ENCODE measurements at regions not wholly inside any gene's neighbourhood (a gene's known extent, or its start where the extent isn't known, plus 50 kb on each side); places are given as distances from the start of the nearest gene placed in this dataset.
A peak's percentile ranks its signal among the peaks of the same experiment; 100 is the strongest.

DNA sequence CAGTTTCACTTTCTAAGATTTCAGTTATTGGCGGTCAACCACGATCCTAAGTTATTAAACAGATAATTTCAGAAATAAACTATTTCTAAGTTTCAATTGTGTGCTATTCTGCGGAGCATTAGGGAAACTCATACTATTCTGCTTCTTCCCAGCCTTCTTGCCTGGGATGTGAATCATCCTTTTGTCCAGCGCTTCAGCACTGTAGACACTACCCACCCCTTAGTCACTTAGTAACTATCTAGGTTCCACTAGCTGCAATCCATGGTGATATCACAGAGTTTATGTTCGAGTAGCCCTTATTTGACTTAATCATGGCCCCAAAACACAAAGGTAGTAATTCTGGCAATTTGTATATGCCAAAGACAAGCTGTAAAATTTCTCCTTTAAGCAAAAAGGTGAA is 279.9 kb upstream of the ADAMTS5 start:
- peak overlapping the region in 1 of 2 experiments; percentile 25 for H3K4me3 ChIP-seq (ENCODE audit: insufficient read depth in 1 of 2, low read depth in 1 of 2, low read length in 2 of 2)
- no peak overlapping the region for H4K91ac ChIP-seq (ENCODE audit: low read length)
- H4K8ac ChIP-seq (ENCODE audit: low read length) = no peak overlapping the region
- DNase-seq = peak; percentile 37
- H3K9ac ChIP-seq (ENCODE audit: low read length) = peak overlapping the region; percentile 61
- H3K79me1 ChIP-seq (replicated peaks; ENCODE audit: low read length, poor library complexity, severe bottlenecking) = no peaks in the 10 kb centered on the region
- no peaks in the 10 kb centered on the region for H3K27me3 ChIP-seq (ENCODE audit: control insufficient read depth in 1 of 2, insufficient read depth in 1 of 2, low read length in 2 of 2)
- 75% methylated on average over 5 of the region's 5 CpGs for WGBS
- H2BK15ac ChIP-seq (ENCODE audit: low read depth, poor library complexity, severe bottlenecking) = no peak overlapping the region
- no peak overlapping the region for H3K4ac ChIP-seq (ENCODE audit: low read depth in 1 of 2, low read length in 2 of 2)
- no peak overlapping the region for H2AFZ ChIP-seq (ENCODE audit: low read depth, low read length)
- H3K18ac ChIP-seq (ENCODE audit: low read depth in 1 of 2, low read length in 2 of 2) = no peak overlapping the region
- H2BK120ac ChIP-seq (ENCODE audit: low read depth, low read length) = no peak overlapping the region
- H3K23ac ChIP-seq (ENCODE audit: low read length in 2 of 2) = no peak overlapping the region
- no peaks in the 10 kb centered on the region for H3K36me3 ChIP-seq (ENCODE audit: control insufficient read depth in 1 of 2, insufficient read depth in 2 of 2, low read depth in 1 of 2, low read length in 2 of 2)
- no peak overlapping the region for H2BK5ac ChIP-seq (ENCODE audit: low read depth, low read length, poor library complexity, severe bottlenecking)
- no peaks in the 10 kb centered on the region for H3K9me3 ChIP-seq (ENCODE audit: control insufficient read depth, low read length)
- no peak overlapping the region for H3K4me2 ChIP-seq (ENCODE audit: low read length, poor library complexity, severe bottlenecking)
- no peaks in the 10 kb centered on the region for H3K4me1 ChIP-seq (ENCODE audit: control insufficient read depth, insufficient read depth, low read depth, low read length)
- no peak overlapping the region for H2BK12ac ChIP-seq (ENCODE audit: low read length in 2 of 2)
- H3K14ac ChIP-seq (ENCODE audit: low read length in 2 of 2) = no peak overlapping the region
- H3K27ac ChIP-seq (ENCODE audit: low read length, poor library complexity, severe bottlenecking) = peak overlapping the region; percentile 41
- H2AK5ac ChIP-seq (ENCODE audit: low read length, severe bottlenecking) = no peak overlapping the region

DNA sequence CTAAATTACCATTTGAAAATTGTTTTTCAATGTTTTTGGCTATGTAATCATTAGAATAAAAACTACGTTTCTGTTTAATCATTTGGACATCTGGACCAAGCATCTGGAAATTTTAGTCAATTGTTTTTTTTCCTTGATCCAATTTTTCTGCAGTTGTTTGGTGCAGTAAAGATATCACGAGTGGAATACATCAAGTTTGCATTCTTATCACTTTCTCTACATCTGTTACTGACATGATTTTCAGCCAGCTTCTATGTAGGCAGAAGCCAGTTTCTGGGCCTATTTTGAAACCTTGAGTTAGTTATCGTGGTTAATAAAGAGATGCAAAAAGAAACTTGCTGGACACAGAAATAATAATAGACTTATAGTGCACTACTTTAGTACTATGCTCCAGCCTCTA is 277.9 kb upstream of the ADAMTS5 start:
- H3K23ac ChIP-seq (ENCODE audit: low read length in 2 of 2) = no peak overlapping the region
- H2AK5ac ChIP-seq (ENCODE audit: low read length, severe bottlenecking) = no peak overlapping the region
- H3K4ac ChIP-seq (ENCODE audit: low read depth in 1 of 2, low read length in 2 of 2) = no peak overlapping the region
- no peaks in the 10 kb centered on the region for H3K36me3 ChIP-seq (ENCODE audit: control insufficient read depth in 1 of 2, insufficient read depth in 2 of 2, low read depth in 1 of 2, low read length in 2 of 2)
- H3K9ac ChIP-seq (ENCODE audit: low read length) = peak overlapping the region; percentile 44
- no peak overlapping the region for H3K18ac ChIP-seq (ENCODE audit: low read depth in 1 of 2, low read length in 2 of 2)
- H3K9me3 ChIP-seq (ENCODE audit: control insufficient read depth, low read length) = no peaks in the 10 kb centered on the region
- H3K14ac ChIP-seq (ENCODE audit: low read length in 2 of 2) = no peak overlapping the region
- H3K27ac ChIP-seq (ENCODE audit: low read length, poor library complexity, severe bottlenecking) = no peak overlapping the region
- H3K79me1 ChIP-seq (replicated peaks; ENCODE audit: low read length, poor library complexity, severe bottlenecking) = no peaks in the 10 kb centered on the region
- H3K4me2 ChIP-seq (ENCODE audit: low read length, poor library complexity, severe bottlenecking) = no peak overlapping the region
- no peak overlapping the region for H2AFZ ChIP-seq (ENCODE audit: low read depth, low read length)
- no peak overlapping the region for H3K4me3 ChIP-seq (ENCODE audit: insufficient read depth in 1 of 2, low read depth in 1 of 2, low read length in 2 of 2)
- no peaks in the 10 kb centered on the region for H3K4me1 ChIP-seq (ENCODE audit: control insufficient read depth, insufficient read depth, low read depth, low read length)
- H4K91ac ChIP-seq (ENCODE audit: low read length) = no peak overlapping the region
- no peaks in the 10 kb centered on the region for H3K27me3 ChIP-seq (ENCODE audit: control insufficient read depth in 1 of 2, insufficient read depth in 1 of 2, low read length in 2 of 2)
- DNase-seq = no peak
- no peak overlapping the region for H4K8ac ChIP-seq (ENCODE audit: low read length)
- no peak overlapping the region for H2BK15ac ChIP-seq (ENCODE audit: low read depth, poor library complexity, severe bottlenecking)
- H2BK120ac ChIP-seq (ENCODE audit: low read depth, low read length) = no peak overlapping the region
- H2BK5ac ChIP-seq (ENCODE audit: low read depth, low read length, poor library complexity, severe bottlenecking) = no peak overlapping the region
- H2BK12ac ChIP-seq (ENCODE audit: low read length in 2 of 2) = no peak overlapping the region
- no CpG with 5 or more reads among the region's 3 CpGs for WGBS

- Histone ChIP-seq H4K91ac (ENCODE audit: low read length) (no peak overlapping the region), H3K79me1 (replicated peaks; ENCODE audit: low read length, poor library complexity, severe bottlenecking) (no peaks in the 10 kb centered on the region), H2AFZ (ENCODE audit: low read depth, low read length) (no peak overlapping the region), H2BK5ac (ENCODE audit: low read depth, low read length, poor library complexity, severe bottlenecking) (no peak overlapping the region), H4K8ac (ENCODE audit: low read length) (no peak overlapping the region), H3K4me2 (ENCODE audit: low read length, poor library complexity, severe bottlenecking) (no peak overlapping the region), H3K27ac (ENCODE audit: low read length, poor library complexity, severe bottlenecking) (no peak overlapping the region), H2BK120ac (ENCODE audit: low read depth, low read length) (no peak overlapping the region), H3K23ac (ENCODE audit: low read length in 2 of 2) (no peak overlapping the region), H3K4ac (ENCODE audit: low read depth in 1 of 2, low read length in 2 of 2) (no peak overlapping the region), H2AK5ac (ENCODE audit: low read length, severe bottlenecking) (no peak overlapping the region), H3K9me3 (ENCODE audit: control insufficient read depth, low read length) (no peaks in the 10 kb centered on the region), H2BK15ac (ENCODE audit: low read depth, poor library complexity, severe bottlenecking) (no peak overlapping the region), H3K14ac (ENCODE audit: low read length in 2 of 2) (no peak overlapping the region), H3K4me1 (ENCODE audit: control insufficient read depth, insufficient read depth, low read depth, low read length) (no peaks in the 10 kb centered on the region), H3K4me3 (ENCODE audit: insufficient read depth in 1 of 2, low read depth in 1 of 2, low read length in 2 of 2) (no peak overlapping the region), H3K27me3 (ENCODE audit: control insufficient read depth in 1 of 2, insufficient read depth in 1 of 2, low read length in 2 of 2) (no peaks in the 10 kb centered on the region), H3K9ac (ENCODE audit: low read length) (peak overlapping the region; percentile 44), H3K18ac (ENCODE audit: low read depth in 1 of 2, low read length in 2 of 2) (no peak overlapping the region), H2BK12ac (ENCODE audit: low read length in 2 of 2) (no peak overlapping the region), H3K36me3 (ENCODE audit: control insufficient read depth in 1 of 2, insufficient read depth in 2 of 2, low read depth in 1 of 2, low read length in 2 of 2) (no peaks in the 10 kb centered on the region)
- WGBS = no CpG with 5 or more reads among the region's 2 CpGs
- no peak for DNase-seq
Observed at GRCh38 chr21:27244352-27244751, 277.5 kb upstream of the ADAMTS5 start.

DNA sequence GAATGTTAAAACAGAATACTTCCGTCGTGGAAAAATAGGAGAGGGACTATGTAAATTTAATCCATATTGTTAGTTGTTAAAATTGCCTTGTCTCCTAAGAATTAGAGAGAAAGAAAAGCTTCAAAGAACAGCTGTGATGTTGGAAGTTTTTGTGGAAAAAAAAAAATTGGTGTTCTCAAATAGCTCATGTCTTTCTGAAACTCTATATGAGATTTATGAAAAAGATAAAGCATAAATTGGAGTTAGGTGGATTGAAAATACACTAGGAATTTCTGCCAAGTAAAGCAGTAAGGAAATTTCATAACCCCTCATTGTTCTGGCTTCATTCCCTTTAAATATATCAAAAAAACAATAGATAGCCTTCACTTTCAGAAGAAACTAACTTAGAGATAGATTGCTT is 274.0 kb upstream of the ADAMTS5 start:
- no peaks in the 10 kb centered on the region for H3K36me3 ChIP-seq (ENCODE audit: control insufficient read depth in 1 of 2, insufficient read depth in 2 of 2, low read depth in 1 of 2, low read length in 2 of 2)
- no peak overlapping the region for H2AK5ac ChIP-seq (ENCODE audit: low read length, severe bottlenecking)
- no peak overlapping the region for H2AFZ ChIP-seq (ENCODE audit: low read depth, low read length)
- no peak overlapping the region for H2BK12ac ChIP-seq (ENCODE audit: low read length in 2 of 2)
- H3K9ac ChIP-seq (ENCODE audit: low read length) = no peak overlapping the region
- H2BK120ac ChIP-seq (ENCODE audit: low read depth, low read length) = no peak overlapping the region
- H4K91ac ChIP-seq (ENCODE audit: low read length) = no peak overlapping the region
- H3K23ac ChIP-seq (ENCODE audit: low read length in 2 of 2) = no peak overlapping the region
- H3K4me3 ChIP-seq (ENCODE audit: insufficient read depth in 1 of 2, low read depth in 1 of 2, low read length in 2 of 2) = no peak overlapping the region
- no peak overlapping the region for H2BK5ac ChIP-seq (ENCODE audit: low read depth, low read length, poor library complexity, severe bottlenecking)
- no peak overlapping the region for H3K4me2 ChIP-seq (ENCODE audit: low read length, poor library complexity, severe bottlenecking)
- no peak overlapping the region for H2BK15ac ChIP-seq (ENCODE audit: low read depth, poor library complexity, severe bottlenecking)
- DNase-seq = no peak
- no peak overlapping the region for H3K4ac ChIP-seq (ENCODE audit: low read depth in 1 of 2, low read length in 2 of 2)
- no peaks in the 10 kb centered on the region for H3K79me1 ChIP-seq (replicated peaks; ENCODE audit: low read length, poor library complexity, severe bottlenecking)
- H3K9me3 ChIP-seq (ENCODE audit: control insufficient read depth, low read length) = no peaks in the 10 kb centered on the region
- no peaks in the 10 kb centered on the region for H3K27me3 ChIP-seq (ENCODE audit: control insufficient read depth in 1 of 2, insufficient read depth in 1 of 2, low read length in 2 of 2)
- no peak overlapping the region for H3K18ac ChIP-seq (ENCODE audit: low read depth in 1 of 2, low read length in 2 of 2)
- H4K8ac ChIP-seq (ENCODE audit: low read length) = no peak overlapping the region
- WGBS = 97% methylated on average over 2 of the region's 2 CpGs
- no peak overlapping the region for H3K14ac ChIP-seq (ENCODE audit: low read length in 2 of 2)
- no peaks in the 10 kb centered on the region for H3K4me1 ChIP-seq (ENCODE audit: control insufficient read depth, insufficient read depth, low read depth, low read length)
- no peak overlapping the region for H3K27ac ChIP-seq (ENCODE audit: low read length, poor library complexity, severe bottlenecking)
